ENCODE measurements at regions not wholly inside any gene's neighbourhood (a gene's known extent, or its start where the extent isn't known, plus 50 kb on each side); places are given as distances from the start of the nearest gene placed in this dataset.

GRCh38 chr9:85334228-85334627, 407.5 kb downstream of the AGTPBP1 start:
- no peak for TF ChIP-seq EZH2 (IDR thresholded peaks at IDR 0.05; ENCODE audit: borderline replicate concordance, low read depth, low read length, poor library complexity, severe bottlenecking)
- no peak for TF ChIP-seq CTCF (conservative IDR thresholded peaks at IDR 0.05; ENCODE audit: low read depth, low read length)
- CTCF ChIA-PET = no interaction called here
- Histone ChIP-seq H3K4me1 (ENCODE audit: insufficient read depth, low read length, poor library complexity, severe bottlenecking) (no peaks in the 10 kb centered on the region), H3K27ac (ENCODE audit: low read depth, low read length, poor library complexity, severe bottlenecking) (no peak overlapping the region), H3K9me3 (ENCODE audit: low read depth, low read length, poor library complexity, severe bottlenecking) (no peaks in the 10 kb centered on the region), H3K4me3 (ENCODE audit: low read depth, low read length, poor library complexity, severe bottlenecking) (no peak overlapping the region), H3K36me3 (ENCODE audit: insufficient read depth, low read length, poor library complexity, severe bottlenecking) (no peaks in the 10 kb centered on the region), H3K27me3 (replicated peaks; ENCODE audit: insufficient read depth, low read depth, low read length, poor library complexity) (peaks cover 7% of the 10 kb centered on the region)
- BruUV-seq (replicated peaks) = no TSS peak
- POLR2A ChIA-PET (ENCODE audit: low non-redundant PET) = no interaction called here
- intact Hi-C loops (cut with micrococcal nuclease; ENCODE audit: unreplicated experiment) = no loop called here
- no peak for DNase-seq (ENCODE audit: low spot score)

- Histone ChIP-seq H3K27ac (ENCODE audit: low read depth, low read length, poor library complexity, severe bottlenecking) (no peak overlapping the region), H3K36me3 (ENCODE audit: insufficient read depth, low read length, poor library complexity, severe bottlenecking) (no peaks in the 10 kb centered on the region), H3K27me3 (replicated peaks; ENCODE audit: insufficient read depth, low read depth, low read length, poor library complexity) (peaks cover 3% of the 10 kb centered on the region), H3K4me1 (ENCODE audit: insufficient read depth, low read length, poor library complexity, severe bottlenecking) (no peaks in the 10 kb centered on the region), H3K9me3 (ENCODE audit: low read depth, low read length, poor library complexity, severe bottlenecking) (no peaks in the 10 kb centered on the region), H3K4me3 (ENCODE audit: low read depth, low read length, poor library complexity, severe bottlenecking) (no peak overlapping the region)
- ChIA-PET CTCF (interaction anchor here (0.9 kb wide), 1 partner anchor 93 kb away, joined by 3 read pairs; no protein-coding TSS in a partner anchor), POLR2A (ENCODE audit: low non-redundant PET) (no interaction called here)
- intact Hi-C loops (cut with micrococcal nuclease; ENCODE audit: unreplicated experiment) = no loop called here
- peak; percentile 41 for DNase-seq (ENCODE audit: low spot score)
- BruUV-seq (replicated peaks) = no TSS peak
- TF ChIP-seq CTCF (conservative IDR thresholded peaks at IDR 0.05; ENCODE audit: low read depth, low read length) (peak; percentile 52), EZH2 (IDR thresholded peaks at IDR 0.05; ENCODE audit: borderline replicate concordance, low read depth, low read length, poor library complexity, severe bottlenecking) (no peak)
Measured at GRCh38 chr9:85332487-85332886, 409.3 kb downstream of the AGTPBP1 start.

GRCh38 chr9:85331626-85332025, 410.1 kb downstream of the AGTPBP1 start:
- Histone ChIP-seq H3K4me1 (ENCODE audit: insufficient read depth, low read length, poor library complexity, severe bottlenecking) (no peaks in the 10 kb centered on the region), H3K9me3 (ENCODE audit: low read depth, low read length, poor library complexity, severe bottlenecking) (no peaks in the 10 kb centered on the region), H3K27ac (ENCODE audit: low read depth, low read length, poor library complexity, severe bottlenecking) (no peak overlapping the region), H3K36me3 (ENCODE audit: insufficient read depth, low read length, poor library complexity, severe bottlenecking) (no peaks in the 10 kb centered on the region), H3K27me3 (replicated peaks; ENCODE audit: insufficient read depth, low read depth, low read length, poor library complexity) (peaks cover 3% of the 10 kb centered on the region), H3K4me3 (ENCODE audit: low read depth, low read length, poor library complexity, severe bottlenecking) (no peak overlapping the region)
- no peak for DNase-seq (ENCODE audit: low spot score)
- TF ChIP-seq EZH2 (IDR thresholded peaks at IDR 0.05; ENCODE audit: borderline replicate concordance, low read depth, low read length, poor library complexity, severe bottlenecking) = no peak
- TF ChIP-seq CTCF (conservative IDR thresholded peaks at IDR 0.05; ENCODE audit: low read depth, low read length) = no peak
- ChIA-PET POLR2A (ENCODE audit: low non-redundant PET) (no interaction called here), CTCF (no interaction called here)
- intact Hi-C loops (cut with micrococcal nuclease; ENCODE audit: unreplicated experiment) = no loop called here
- BruUV-seq (replicated peaks) = no TSS peak
